OCI-M1 (cell line): ENCODE measurements at regions not wholly inside any gene's neighbourhood (a gene's known extent, or its start where the extent isn't known, plus 50 kb on each side); places are given as distances from the start of the nearest gene placed in this dataset.
"Not testable (repeated sequence)": the region's sequence is repeated elsewhere in the genome, so short reads cannot be mapped to it uniquely, and the experiment has no call there.

Experiments used
- DNase-seq: peaks from one replicate; lab custom pipeline; 2025; lab: John Stamatoyannopoulos, UW

GRCh38 chr19:13712767-13713201 is 51.5 kb upstream of the MRI1 start:
- no peak for DNase-seq

DNA sequence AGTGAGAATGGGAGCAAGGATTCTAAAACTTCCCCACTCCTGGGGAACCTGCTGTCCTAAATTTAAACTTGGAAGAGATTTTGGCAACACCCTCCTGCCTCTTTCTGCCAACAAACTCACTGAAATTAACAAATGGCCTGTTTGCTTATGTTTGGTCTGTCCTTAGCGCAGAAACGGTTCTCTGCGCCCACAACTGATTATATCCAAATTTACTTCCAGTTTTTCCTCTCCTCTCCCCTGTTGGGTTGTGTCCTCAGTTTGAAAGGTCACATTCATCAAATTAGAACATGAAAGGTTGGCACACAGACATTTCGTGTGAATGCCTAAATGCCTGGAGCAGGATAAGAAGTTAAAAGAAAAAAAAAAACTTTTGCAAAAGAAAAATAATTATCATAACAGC is 56.4 kb upstream of the MRI1 start:
- peak; percentile 100 for DNase-seq

DNA sequence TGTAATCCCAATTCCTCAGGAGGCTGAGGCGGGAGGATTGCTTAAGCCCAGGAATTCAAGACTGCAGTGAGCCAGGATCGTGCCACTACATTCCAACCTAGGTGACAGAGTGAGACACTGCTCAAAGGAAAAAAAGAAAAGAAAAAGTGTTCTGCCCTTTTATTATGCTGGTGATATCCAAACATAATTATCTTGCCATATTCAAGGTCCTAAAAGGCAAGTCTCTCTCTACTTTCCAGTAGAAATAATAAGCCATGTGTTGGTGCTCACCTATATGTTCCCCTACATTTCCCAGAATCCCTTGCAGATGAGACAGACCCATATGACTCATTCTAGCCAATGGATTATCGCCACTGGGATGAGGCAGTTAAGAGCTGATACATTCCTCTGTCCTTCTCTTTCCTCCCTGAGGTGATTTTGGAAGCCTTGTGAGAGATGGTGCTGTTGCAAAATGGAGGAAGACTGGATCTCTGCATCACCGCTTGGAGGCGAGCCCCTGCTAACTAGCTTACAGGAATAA is 58.3 kb upstream of the MRI1 start:
- DNase-seq = peak; percentile 72

- DNase-seq = no peak
Measured at GRCh38 chr19:13705201-13705600, 59.1 kb upstream of the MRI1 start.

DNA sequence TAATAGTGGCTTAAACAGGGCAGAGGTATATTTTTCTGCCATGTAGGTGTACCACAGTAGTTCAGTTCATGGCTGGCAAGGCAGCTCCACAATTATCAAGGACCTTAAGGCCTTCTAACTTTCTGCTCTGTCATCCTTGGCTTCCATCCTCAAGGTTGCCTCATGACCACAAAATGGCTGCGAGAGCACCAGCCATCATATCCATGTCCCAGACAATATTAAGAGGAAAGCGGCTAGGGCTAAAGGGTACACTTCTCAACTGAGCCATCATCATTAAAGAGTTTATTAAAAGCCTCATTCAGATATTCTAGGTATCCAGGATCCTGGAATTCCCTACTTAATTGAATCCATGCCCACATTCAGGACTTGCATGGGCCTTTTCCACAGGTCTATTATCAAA is 62.7 kb upstream of the MRI1 start:
- DNase-seq = no peak

DNA sequence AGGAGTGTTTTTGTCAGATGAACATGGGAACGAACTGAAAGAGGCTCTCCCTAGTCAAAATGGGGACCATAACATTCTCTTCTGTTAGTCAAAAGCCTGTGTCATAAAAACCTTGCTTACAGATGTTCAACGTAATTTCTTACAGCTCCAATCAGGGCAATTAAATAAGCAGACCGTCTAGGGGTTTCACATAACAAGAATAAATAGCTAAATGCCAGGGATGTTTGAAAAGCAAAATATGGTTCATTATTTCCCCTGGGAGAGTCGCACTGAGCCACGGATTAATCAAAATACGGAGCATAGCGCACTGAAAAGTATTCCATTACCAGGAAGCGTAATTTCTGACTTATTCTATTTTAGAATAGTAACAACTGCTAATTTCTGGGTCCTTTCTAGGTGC is 63.7 kb upstream of the MRI1 start:
- DNase-seq = no peak

- no peak for DNase-seq
Measured at GRCh38 chr19:13699786-13700185, 64.5 kb upstream of the MRI1 start.

- no peak for DNase-seq
Measured at GRCh38 chr19:13696839-13697238, 67.5 kb upstream of the MRI1 start.

DNA sequence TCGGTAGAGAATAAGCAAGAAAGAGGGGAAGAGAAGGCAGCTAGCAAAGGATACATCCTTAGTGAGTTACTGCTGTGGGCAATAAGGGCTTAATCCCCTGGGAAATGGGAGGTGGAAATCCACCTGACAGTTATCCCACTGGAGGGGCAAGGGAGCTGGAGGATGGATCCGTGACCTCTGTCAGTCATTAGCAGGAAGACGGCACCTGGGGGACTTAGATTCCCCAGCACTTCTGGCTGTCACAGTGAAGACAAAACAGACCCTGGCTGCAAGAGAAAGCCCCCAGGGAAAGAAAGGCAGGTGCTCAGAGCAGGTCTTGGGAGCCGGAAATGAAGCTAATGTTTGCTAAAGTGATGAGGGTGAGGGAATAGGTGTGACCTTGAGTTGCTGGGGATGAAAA is 70.4 kb upstream of the MRI1 start:
- no peak for DNase-seq

GRCh38 chr19:13691569-13692435 is 72.5 kb upstream of the MRI1 start:
- DNase-seq = peak; percentile 88

- peak; percentile 98 for DNase-seq
Measured at GRCh38 chr19:13689085-13689484, 75.2 kb upstream of the MRI1 start.

DNA sequence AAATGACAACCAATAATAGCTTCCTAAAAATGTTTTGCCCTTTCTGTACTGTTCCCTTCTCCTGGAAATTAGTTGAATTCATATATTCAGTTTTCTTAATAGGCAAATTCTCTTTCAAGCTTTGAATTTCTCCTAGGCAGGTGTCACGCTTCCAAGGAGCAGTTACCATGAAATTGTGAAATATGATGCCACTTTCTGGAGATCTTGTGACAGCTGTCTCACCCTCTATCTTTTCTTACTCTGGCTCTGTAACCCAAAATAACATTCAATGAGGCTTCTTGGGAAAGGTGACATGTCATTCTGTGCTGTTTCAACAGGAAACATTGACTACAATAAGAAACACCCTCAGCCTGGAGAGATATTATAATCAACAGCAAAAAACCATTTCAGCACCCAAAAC is 80.3 kb upstream of the MRI1 start:
- DNase-seq = peak; percentile 70

DNA sequence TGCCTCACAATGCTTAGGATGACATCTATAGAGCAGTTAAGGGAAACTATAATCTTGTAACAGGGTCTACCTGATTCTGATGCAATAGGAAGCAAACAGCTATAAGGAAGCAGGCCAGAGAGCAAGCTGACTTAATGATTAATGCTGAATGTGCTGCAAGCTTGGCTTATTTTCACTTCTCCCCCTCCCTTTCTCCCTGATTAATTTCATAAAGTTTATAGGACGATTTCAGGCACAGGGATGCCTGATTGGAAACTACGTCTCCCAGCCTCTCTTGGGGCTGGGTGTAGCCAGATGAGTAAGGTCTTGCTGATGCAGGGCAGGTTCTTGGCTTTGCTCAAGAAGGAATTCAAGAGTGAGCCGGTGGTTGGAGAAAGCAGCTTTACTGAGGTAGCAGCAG is 82.8 kb upstream of the MRI1 start:
- peak; percentile 88 for DNase-seq

DNA sequence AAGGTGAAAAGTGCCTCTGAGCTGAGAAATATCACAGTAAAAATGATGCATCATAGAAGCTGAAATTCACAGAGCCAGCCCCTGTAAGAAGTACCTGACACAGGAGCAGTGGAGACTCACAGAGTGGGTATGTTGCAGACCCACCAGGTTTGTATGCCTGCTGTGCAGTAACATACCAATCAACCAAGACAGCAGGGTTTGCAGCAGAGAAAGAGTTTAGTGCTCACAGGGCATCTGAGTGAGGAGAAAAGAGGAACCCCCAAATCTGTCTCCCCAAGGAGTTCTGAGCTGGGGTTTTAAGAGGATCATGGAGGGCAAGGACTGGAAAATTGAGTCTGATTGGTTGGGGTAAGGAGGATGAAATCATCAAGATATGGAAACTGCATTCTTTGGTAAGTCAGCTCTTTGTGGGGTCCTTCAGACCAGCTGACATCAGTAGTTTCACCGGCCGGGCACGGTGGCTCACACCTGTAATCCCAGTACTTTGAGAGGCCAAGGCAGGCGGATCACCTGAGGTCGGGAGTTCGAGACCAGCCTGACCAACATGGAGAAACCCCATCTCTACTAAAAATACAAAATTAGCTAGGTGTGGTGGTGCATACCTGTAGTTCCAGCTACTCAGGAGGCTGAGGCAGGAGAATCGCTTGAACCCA is 83.5 kb upstream of the MRI1 start:
- peak; percentile 82 for DNase-seq

DNA sequence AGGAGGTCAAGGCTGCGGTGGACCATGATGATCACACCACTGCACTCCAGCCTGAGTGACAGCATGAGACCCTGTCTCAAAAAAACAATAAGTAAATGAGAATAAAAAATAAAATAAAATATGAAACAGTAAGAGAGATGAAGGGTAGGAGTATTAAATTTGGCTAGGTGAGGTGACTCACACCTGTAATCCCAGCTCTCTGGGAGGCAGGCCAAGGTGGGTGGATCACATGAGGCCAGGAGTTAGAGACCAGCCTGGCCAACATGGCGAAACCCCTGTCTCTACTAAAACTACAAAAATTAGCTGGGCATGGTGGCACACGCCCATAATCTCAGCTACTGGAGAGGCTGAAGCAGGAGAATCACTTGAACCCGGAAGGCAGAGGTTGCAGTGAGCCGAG is 87.4 kb upstream of the MRI1 start:
- DNase-seq = not testable (repeated sequence)

DNA sequence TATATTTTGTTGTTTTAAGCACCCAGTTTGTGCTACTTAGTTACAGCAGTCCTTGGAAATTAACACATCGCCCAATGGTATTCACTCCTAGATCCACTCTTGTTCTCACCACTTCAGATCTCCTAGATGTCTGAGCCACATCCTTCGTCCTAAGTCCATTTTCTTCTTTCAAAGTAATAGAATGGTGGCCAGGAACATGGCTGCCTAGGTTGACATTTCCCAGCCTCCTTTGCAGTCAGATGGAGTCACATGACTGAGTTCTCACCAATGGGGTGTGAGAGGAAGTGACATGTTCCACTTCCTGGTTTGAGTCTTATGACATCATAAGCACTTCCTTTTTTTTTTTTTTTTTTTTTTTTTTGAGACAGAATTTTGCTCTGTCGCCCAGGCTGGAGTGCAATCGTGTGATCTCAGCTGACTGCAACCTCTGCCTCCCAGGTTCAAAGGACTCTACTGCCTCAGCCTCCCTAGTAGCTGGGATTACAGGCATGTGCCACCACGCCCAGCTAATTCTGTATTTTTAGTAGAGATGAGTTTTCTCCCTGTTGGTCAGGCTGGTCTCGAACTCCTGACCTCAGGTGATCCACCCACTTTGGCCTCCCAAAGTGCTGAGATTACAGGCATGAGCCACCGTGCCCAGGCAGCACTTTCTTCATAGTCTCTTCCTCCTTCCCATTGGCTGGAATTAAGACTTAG is 91.7 kb upstream of the MRI1 start:
- peak; percentile 100 for DNase-seq

GRCh38 chr19:13670846-13671245 is 93.5 kb upstream of the MRI1 start:
- DNase-seq = no peak

GRCh38 chr19:13669780-13670355 is 94.5 kb upstream of the MRI1 start:
- no peak for DNase-seq

DNA sequence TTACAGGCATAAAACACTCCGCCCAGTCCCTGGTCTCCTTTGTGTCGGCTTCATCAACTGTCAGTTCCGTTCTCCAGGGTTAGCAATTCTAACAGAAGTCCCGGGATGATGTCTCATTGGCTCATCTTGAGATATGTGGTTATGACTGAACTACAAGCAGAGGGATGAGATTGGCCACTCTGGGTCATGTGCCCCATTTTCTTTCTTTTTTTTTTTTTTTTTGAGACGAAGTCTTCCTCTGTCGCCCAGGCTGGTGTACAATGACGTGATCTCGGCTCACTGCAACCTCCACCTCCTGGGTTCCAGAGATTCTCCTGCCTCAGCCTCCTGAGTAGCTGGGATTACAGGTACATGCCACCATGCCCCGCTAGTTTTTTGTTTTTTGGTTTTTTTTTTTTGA is 95.4 kb upstream of the MRI1 start:
- no peak for DNase-seq

- no peak for DNase-seq
Measured at GRCh38 chr19:13666165-13666564, 98.2 kb upstream of the MRI1 start.

DNA sequence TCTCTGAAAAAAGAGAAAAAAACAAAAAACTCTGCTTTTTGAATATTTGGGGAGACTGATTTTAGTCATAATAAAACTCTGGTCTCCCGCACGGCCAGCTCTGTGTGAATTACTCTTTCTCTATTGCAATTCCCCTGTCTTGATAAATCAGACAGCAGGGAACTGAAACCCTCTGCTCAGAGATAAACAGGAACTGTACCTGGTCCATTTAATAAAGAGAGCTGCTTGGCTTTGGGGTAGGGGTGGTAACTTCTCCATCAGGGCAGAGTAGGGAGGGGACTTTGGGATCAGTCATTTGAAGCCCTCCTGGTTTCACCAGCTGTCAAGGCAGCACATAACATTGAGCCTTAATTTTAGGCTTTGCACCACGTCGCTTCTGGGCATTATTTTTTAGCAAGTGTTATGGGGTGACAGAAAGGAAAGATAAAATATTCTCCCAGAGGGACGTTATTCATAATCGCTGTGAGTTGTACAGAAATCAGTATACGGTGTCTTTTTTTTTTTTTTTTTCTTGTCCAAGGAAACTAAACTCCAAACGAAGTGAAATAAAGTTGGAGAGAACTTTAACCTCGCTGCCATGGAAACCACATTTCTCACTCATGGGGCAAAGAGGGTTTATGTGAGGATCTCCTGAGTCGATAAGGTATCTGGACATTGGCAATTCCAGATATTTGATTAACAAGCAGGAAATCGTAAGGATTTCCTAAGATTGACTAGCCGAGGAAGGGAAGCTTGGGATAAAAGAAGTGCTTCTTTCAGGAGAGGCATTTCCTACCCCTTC is 99.0 kb upstream of the MRI1 start:
- DNase-seq = no peak
